RPMI8226 (cell line): ENCODE measurements at regions not wholly inside any gene's neighbourhood (a gene's known extent, or its start where the extent isn't known, plus 50 kb on each side); places are given as distances from the start of the nearest gene placed in this dataset.
"Not testable (repeated sequence)": the region's sequence is repeated elsewhere in the genome, so short reads cannot be mapped to it uniquely, and the experiment has no call there.

Source experiments
- DNase-seq: peaks from one replicate; pipeline ENCODE4 v3.0.0-alpha.2; 2015

- no peak for DNase-seq
Observed at GRCh38 chrX:139198936-139199335, 331.6 kb upstream of the F9 start.

DNA sequence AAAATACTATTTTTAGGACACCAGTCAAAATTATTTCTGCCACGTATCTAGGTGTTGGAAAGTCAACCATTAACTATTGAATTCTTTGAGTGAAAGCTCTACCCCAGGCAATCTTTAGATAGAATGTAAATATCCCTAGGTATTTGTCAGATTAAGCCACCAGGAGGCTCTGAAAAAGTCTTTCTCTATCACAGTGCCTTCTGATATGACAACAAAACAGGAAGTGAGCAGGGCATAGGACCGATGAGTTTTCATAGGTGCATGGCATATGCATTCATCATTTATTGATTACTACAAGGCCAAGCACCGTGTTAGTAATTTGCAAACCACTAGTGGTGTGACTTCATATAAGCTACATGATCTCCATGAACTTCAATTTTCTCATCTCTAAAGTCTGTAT lies 333.6 kb upstream of the F9 start:
- DNase-seq = peak; percentile 24

DNA sequence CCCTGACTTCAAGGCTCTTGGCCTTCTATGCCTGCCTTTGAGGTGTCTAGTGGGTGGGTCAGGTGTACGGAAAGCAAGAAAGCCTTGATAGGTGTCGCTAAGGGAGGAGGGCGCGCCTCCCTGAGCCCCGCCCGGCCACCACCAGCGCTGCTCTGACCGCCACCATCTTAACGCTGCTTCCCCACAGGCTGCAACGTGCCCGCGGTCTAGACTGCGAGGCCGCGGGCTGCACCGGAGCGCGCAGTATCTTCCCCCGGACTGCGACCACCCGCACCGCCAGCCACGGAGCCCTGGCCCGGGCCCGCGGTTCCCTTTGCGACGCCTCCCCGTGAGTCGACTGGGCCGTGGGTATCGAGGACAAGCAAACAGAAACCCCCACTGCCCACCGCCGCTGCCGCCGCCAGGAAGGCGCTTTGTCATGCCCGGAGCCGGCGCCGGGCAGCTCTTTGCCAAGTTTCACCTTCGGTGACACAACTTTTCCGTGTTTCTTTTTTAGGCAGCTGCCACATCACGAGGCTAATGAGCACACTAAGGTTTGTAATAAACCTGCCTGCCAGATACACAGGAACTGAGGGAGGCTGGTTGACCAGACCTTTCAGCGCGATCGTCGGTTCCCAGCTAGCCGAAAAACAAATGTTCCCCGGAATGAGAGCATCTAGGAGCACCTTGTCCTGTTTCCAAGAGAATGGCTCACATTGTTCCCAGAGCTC lies 335.8 kb upstream of the F9 start:
- peak; percentile 82 for DNase-seq

DNA sequence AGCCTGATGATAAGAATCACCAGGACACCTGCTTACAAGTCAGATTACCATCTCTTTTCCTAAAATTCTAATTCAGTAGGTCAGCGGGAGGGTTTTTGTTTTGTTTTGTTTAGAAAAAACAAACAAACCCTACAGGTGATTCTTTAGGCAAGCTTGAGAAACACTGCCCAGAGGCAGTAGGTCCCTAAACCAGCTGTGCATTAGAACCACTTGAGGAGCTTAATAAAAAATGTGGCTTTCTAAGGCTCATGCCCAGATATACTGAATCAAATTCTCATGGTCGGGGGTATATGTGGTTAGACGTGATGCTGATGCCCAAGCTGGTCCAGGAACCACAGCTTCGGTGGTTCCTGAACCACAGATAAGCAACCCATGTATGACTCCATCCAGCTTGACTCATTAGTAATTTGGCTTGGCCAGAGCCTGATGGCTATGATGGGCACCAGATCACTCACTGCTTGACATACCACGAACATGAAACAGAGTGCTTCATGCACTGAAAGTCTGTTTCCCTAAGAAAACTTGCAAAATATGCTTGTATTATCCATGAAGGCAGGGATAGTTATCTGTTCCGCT lies 338.1 kb upstream of the F9 start:
- no peak for DNase-seq

DNA sequence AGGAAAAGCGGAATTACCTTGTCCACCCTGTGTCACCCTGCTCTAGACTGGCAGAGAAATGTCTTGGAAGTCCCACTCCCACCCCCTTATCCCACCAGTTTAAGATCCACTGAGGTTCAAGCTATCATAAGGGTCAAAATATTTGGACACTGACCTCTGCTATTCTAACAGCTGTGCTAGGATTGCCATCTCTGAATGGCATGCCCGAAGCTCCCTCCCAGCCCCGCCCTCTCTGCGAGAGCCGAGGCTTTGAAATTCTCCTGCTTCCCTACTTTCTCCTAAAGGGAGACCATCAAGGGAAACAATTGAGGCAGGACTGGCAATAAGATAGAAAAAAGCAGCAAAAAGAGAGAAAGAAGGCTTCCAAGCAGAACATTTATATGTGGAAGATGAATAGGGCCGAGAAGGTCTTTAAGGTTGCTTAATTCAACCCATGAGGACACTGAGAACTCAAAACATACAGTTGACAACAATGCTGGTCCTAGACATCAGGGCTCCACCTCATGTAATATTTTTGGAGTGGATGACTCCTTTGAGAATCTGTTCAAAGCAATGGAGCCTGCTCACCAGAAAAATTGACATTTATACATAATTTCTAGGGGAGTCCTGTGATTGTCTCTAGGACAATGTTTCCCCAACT lies 338.7 kb upstream of the F9 start:
- no peak for DNase-seq

DNA sequence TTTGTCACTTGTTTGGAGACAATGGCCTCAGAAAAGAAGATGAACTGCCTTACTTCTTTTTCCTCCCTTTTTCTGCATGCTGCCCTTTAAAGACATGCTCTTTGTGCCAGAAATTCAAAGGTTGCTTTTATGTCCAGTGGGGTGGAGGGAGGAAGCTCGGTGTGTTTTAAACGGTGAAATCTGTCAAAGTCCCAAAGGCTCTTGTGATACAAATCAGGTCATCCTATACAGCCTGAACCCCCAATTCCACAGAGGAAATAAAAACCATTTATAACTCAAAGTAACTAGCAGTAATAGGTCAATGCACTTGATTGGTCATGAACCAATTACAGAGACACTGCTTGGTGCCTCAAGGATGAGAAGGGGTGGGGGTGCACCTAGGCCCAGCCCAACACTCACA lies 339.3 kb upstream of the F9 start:
- DNase-seq = no peak

- no peak for DNase-seq
Observed at GRCh38 chrX:139187738-139188137, 342.8 kb upstream of the F9 start.

- DNase-seq = no peak
Observed at GRCh38 chrX:139186991-139187390, 343.5 kb upstream of the F9 start.

DNA sequence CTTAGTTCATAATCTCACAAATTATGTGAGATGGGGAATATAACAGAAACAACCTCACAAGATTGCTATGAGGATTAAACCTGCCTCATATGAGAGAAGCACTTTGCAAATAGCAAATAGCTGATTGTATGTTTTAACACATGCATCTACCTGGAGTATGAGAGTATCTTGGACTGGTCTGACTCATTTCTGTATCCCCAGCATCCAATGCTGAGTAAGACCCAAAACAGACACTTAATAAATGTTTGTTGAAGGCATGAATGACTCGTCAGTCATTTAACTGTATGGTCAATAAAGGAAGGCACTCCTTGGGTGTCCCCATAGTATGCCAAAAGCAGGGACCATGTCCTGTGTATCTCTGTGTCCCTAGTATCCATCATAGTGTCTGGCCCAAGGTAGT lies 350.9 kb upstream of the F9 start:
- DNase-seq = no peak

GRCh38 chrX:139178980-139179379 lies 351.6 kb upstream of the F9 start:
- DNase-seq = no peak

- no peak for DNase-seq
Observed at GRCh38 chrX:139172731-139173130, 357.8 kb upstream of the F9 start.

DNA sequence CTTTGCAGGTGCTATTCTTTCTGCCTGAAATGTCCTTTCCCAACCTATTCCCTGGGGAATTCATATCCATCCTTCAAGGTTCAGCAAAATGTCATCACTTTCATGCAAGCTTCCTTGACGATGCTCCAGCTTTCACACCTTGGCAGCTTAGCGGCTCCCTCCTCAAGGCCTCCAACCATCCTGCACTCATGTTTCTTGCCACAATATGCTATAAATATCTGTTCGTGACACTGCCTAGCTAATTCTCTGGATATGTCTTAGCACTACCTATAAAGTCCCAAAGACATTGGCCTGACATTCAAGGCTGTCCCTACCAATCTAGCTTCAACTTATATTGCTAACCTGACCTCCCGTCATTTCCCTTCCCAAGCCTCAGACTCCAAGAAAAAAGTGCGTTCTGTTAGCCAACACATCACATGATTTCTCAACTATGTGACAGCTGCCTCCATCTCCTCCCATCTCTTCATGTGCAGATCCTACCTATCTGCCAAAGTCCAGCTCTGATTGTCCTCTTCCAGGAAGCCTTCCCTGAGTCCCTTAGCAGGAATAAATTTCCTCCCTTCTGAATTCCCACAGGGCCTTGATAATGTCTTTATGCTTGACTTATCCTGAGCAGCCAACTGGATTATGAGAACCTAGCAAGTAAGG lies 359.9 kb upstream of the F9 start:
- DNase-seq = no peak

GRCh38 chrX:139167282-139167681 lies 363.3 kb upstream of the F9 start:
- no peak for DNase-seq

DNA sequence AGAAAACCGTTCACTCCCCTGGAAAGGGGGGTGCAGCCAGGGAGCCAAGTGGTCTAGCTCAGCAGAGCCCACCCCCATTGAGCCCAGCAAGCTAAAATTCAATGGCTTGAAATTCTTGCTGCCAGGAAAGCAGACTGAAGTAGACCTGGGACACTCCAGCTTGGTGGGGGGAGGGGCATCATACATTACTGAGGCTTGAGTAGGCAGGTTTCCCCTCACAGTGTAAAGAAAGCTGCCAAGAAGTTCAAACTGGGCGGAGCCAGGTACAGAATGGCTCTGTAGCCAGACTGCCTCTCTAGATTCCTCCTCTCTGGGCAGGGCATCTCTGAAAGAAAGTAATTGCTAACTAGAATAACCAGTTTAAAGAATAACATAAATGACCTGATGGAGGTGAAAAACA lies 372.3 kb upstream of the F9 start:
- peak; percentile 15 for DNase-seq

GRCh38 chrX:139156356-139156755 lies 374.2 kb upstream of the F9 start:
- DNase-seq = no peak

DNA sequence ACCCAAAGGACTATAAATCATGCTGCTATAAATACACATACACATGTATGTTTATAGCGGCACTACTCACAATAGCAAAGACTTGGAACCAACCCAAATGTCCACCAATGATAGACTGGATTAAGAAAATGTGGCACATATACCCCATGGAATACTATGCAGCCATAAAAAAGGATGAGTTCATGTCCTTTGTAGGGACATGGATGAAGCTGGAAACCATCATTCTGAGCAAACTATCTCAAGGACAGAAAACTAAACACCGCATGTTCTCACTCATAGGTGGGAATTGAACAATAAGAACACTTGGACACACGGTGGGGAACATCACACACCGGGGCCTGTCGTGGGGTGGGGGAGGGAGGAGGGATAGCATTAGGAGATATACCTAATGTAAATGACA lies 383.9 kb upstream of the F9 start:
- not testable (repeated sequence) for DNase-seq

DNA sequence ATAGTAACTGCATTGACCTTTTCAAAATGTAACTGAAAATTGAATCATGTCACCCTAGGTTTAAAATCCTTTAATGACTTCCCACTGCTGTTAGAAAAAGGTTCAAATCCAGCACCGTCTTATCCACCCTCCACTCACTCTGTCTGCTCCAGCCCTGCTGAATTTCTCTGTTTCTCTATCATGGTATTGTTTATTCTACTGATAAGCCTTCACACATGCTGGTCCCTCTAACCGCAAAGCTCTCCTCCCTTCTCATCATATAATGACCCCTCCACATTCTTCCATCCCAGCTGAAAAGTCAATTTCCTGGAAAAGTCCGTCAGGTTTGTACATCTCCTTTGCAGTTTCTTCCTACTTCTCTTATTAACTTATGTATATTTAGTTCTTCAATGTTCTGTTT lies 389.2 kb upstream of the F9 start:
- DNase-seq = no peak

GRCh38 chrX:139134316-139134715 lies 396.2 kb upstream of the F9 start:
- no peak for DNase-seq

GRCh38 chrX:139126493-139126892 lies 404.0 kb upstream of the F9 start:
- peak; percentile 62 for DNase-seq

DNA sequence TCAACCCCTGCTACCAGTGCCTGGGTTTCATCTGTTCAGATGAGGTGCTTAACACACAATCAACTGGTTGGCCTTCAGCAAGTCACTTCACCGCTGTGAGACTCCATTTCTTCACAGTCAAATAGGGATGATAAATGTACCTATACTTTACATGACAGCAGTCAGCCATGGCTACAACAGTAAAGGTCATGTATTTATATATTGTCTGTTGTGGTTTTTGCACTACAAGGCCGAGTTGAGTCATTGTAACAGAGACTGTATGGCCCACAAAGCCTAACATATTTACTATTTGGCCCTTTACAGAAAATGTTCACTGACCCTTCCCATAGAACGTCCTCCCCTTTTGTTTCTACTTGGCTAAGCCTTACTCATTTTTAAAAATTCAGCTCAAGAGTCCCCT lies 404.6 kb upstream of the F9 start:
- DNase-seq = no peak

DNA sequence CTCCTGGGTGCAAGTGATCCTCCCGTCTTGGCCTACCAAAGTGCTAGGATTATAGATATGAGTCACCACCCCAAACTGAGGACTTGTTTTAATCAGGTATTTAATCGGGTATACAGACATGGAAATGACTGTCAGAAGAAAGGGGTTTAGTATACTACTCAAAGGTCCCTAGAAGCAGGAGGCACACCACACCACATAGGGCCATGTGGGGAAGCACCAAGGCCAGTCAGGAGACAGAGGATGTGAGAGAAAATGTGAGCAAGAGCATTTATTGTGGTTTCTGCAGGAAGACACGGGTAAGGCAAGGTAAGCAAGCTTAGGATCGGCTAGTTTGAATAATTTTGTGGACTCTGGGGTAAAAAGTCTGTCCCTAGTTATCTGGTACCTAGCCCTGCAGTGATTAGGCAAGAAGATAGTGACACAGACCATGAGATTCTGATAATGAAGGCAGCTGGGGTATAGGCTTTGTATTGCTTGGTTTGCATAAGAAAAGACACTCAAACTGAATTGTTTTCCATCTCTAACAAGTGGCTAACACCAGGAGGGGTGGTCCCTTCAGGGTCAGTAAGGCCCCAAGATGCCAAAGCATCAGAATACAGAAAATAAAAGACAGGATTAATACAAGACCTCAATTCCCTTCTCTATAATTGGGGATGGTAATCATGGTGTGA lies 408.8 kb upstream of the F9 start:
- no peak for DNase-seq

GRCh38 chrX:139120760-139121159 lies 409.2 kb upstream of the FGF13 start:
- DNase-seq = no peak

GRCh38 chrX:139113708-139114107 lies 402.2 kb upstream of the FGF13 start:
- peak; percentile 13 for DNase-seq

DNA sequence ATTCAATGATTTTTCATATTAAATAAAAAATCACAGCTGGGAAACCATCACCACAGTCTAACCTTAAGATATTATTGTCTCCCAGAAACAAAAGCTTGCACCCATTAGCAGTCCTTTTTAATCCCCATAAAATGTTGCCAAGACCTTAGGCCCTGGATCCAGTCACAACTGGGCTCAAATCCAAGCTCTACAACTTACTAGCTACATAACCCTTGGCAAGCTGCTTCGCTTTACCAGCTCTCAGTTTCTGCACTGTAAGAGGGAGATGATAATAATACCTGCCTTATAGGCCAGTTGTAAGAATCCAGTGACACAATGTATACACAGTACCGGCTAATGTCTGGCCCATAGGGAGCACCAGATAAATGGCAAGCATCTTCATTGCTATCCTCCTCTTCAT lies 400.9 kb upstream of the FGF13 start:
- DNase-seq = no peak
